ENCODE measurements at regions not wholly inside any gene's neighbourhood (a gene's known extent, or its start where the extent isn't known, plus 50 kb on each side); places are given as distances from the start of the nearest gene placed in this dataset.

GRCh38 chr20:51249215-51249614 lies 226.3 kb upstream of the KCNG1 start:
- no peaks in the 10 kb centered on the region for H3K9me3 ChIP-seq (replicated peaks; ENCODE audit: control insufficient read depth, insufficient read depth, low read length)
- BruUV-seq (replicated peaks) = no TSS peak
- H3K9me1 ChIP-seq (replicated peaks; ENCODE audit: control insufficient read depth, extremely low read depth, insufficient read depth, low read length) = no peaks in the 10 kb centered on the region
- H3K4me2 ChIP-seq (ENCODE audit: insufficient read depth, low read length) = no peak overlapping the region
- H3K4me1 ChIP-seq (ENCODE audit: control insufficient read depth, extremely low read depth, insufficient read depth, low read length) = no peaks in the 10 kb centered on the region
- no peak overlapping the region for H3K4me3 ChIP-seq (replicated peaks in 1 of 3; ENCODE audit: insufficient read depth in 1 of 3, low read depth in 1 of 3, low read length in 3 of 3)
- no peak overlapping the region for H3K27ac ChIP-seq (ENCODE audit: insufficient read depth, low read depth, low read length)
- H3K79me2 ChIP-seq (ENCODE audit: control insufficient read depth, insufficient read depth, low read length) = no peaks in the 10 kb centered on the region
- FAIRE-seq (no peak), DNase-seq (ENCODE audit: low read depth, low spot score) (no peak)
- H3K27me3 ChIP-seq (ENCODE audit: control insufficient read depth in 2 of 2, insufficient read depth in 2 of 2, low read length in 2 of 2) = peaks cover 5% of the 10 kb centered on the region in 2 experiments
- CTCF ChIA-PET = interaction anchor here (1.3 kb wide), 1 partner anchor 16 kb away, joined by 5 read pairs; no protein-coding TSS in a partner anchor
- TF ChIP-seq MAX (IDR thresholded peaks at IDR 0.05; ENCODE audit: insufficient read depth, insufficient read length) = no peak
- POLR2A ChIA-PET = no interaction called here
- H3K9ac ChIP-seq (replicated peaks; ENCODE audit: extremely low read depth, insufficient read depth, low read length) = no peak overlapping the region
- no peaks in the 10 kb centered on the region for H4K20me1 ChIP-seq (replicated peaks; ENCODE audit: control insufficient read depth, extremely low read depth, insufficient read depth, low read length)
- dilution Hi-C loops (cut with MboI; ENCODE audit: extremely low pct_ligation_motif_present, low sequenced_read_pairs) = no loop called here
- no peak overlapping the region for H2AFZ ChIP-seq (ENCODE audit: low read depth, low read length)
- intact Hi-C loops (cut with micrococcal nuclease) = no loop called here
- H3K36me3 ChIP-seq (ENCODE audit: control insufficient read depth in 2 of 2, extremely low read depth in 1 of 2, insufficient read depth in 2 of 2, low read length in 2 of 2) = no peaks in the 10 kb centered on the region

GRCh38 chr20:51244466-51244865 lies 221.6 kb upstream of the KCNG1 start:
- BruUV-seq (replicated peaks) = no TSS peak
- no peak overlapping the region for H3K27ac ChIP-seq (ENCODE audit: insufficient read depth, low read depth, low read length)
- dilution Hi-C loops (cut with MboI; ENCODE audit: extremely low pct_ligation_motif_present, low sequenced_read_pairs) = no loop called here
- no peaks in the 10 kb centered on the region for H3K9me1 ChIP-seq (replicated peaks; ENCODE audit: control insufficient read depth, extremely low read depth, insufficient read depth, low read length)
- ChIA-PET POLR2A (no interaction called here), CTCF (no interaction called here)
- no peaks in the 10 kb centered on the region for H3K79me2 ChIP-seq (ENCODE audit: control insufficient read depth, insufficient read depth, low read length)
- no peak for FAIRE-seq
- no peaks in the 10 kb centered on the region for H3K9me3 ChIP-seq (replicated peaks; ENCODE audit: control insufficient read depth, insufficient read depth, low read length)
- no peak for DNase-seq (ENCODE audit: low read depth, low spot score)
- intact Hi-C loops (cut with micrococcal nuclease) = no loop called here
- H3K4me1 ChIP-seq (ENCODE audit: control insufficient read depth, extremely low read depth, insufficient read depth, low read length) = no peaks in the 10 kb centered on the region
- H3K4me3 ChIP-seq (replicated peaks in 1 of 3; ENCODE audit: insufficient read depth in 1 of 3, low read depth in 1 of 3, low read length in 3 of 3) = no peak overlapping the region
- H3K9ac ChIP-seq (replicated peaks; ENCODE audit: extremely low read depth, insufficient read depth, low read length) = no peak overlapping the region
- H2AFZ ChIP-seq (ENCODE audit: low read depth, low read length) = no peak overlapping the region
- peaks cover 1 to 5% of the 10 kb centered on the region in 2 experiments for H3K27me3 ChIP-seq (ENCODE audit: control insufficient read depth in 2 of 2, insufficient read depth in 2 of 2, low read length in 2 of 2)
- TF ChIP-seq POLR2AphosphoS5 (IDR thresholded peaks at IDR 0.05; ENCODE audit: insufficient read depth, low read depth, low read length) = no peak
- no peak for TF ChIP-seq EZH2 (IDR thresholded peaks at IDR 0.05; ENCODE audit: borderline replicate concordance, low read depth, low read length, severe bottlenecking)
- TF ChIP-seq JUN (IDR thresholded peaks at IDR 0.05; ENCODE audit: borderline replicate concordance, insufficient read depth, insufficient read length, low read depth) = no peak
- TF ChIP-seq GATA2 (IDR thresholded peaks at IDR 0.05; ENCODE audit: insufficient read depth, insufficient read length, low read depth, low read length) = no peak
- no peak for TF ChIP-seq MAX (IDR thresholded peaks at IDR 0.05; ENCODE audit: insufficient read depth, insufficient read length)
- no peak for TF ChIP-seq MYC (IDR thresholded peaks at IDR 0.05; ENCODE audit: low read depth, low read length)
- TF ChIP-seq POLR2A (IDR thresholded peaks at IDR 0.05; ENCODE audit: low read depth, low read length) = no peak
- TF ChIP-seq FOS (IDR thresholded peaks at IDR 0.05; ENCODE audit: borderline replicate concordance, insufficient read depth, low read length) = no peak
- no peak for TF ChIP-seq CTCF (IDR thresholded peaks at IDR 0.05; ENCODE audit: extremely low read depth in 1 of 2, insufficient read depth in 1 of 2, low read depth in 1 of 2, low read length in 2 of 2)
- no peaks in the 10 kb centered on the region for H3K36me3 ChIP-seq (ENCODE audit: control insufficient read depth in 2 of 2, extremely low read depth in 1 of 2, insufficient read depth in 2 of 2, low read length in 2 of 2)
- H3K4me2 ChIP-seq (ENCODE audit: insufficient read depth, low read length) = no peak overlapping the region
- no peaks in the 10 kb centered on the region for H4K20me1 ChIP-seq (replicated peaks; ENCODE audit: control insufficient read depth, extremely low read depth, insufficient read depth, low read length)
